OCI-LY7 (cell line): ENCODE measurements at regions not wholly inside any gene's neighbourhood (a gene's known extent, or its start where the extent isn't known, plus 50 kb on each side); places are given as distances from the start of the nearest gene placed in this dataset.

ENCODE experiments used
- BruUV-seq: library from RNA; stranded (reverse); fragments of 400-500 nt; replicated peaks from 2 replicates; lab custom pipeline; 2021; lab: Mats Ljungman, UMichigan
- CTCF ChIA-PET: fragments of 300-600 bp; sonication (Branson Sonifier 250); formaldehyde crosslinking; loops from one replicate; lab custom pipeline; 2022; ENCODE audit warnings: antibody characterized with exemption; ENCODE audit not compliant: unreplicated experiment; lab: Charles Lee
- POLR2A ChIA-PET: fragments of 300-600 bp; sonication (Branson Sonifier 250); formaldehyde crosslinking; loops from one replicate; lab custom pipeline; 2022; ENCODE audit warnings: antibody characterized with exemption; lab: Charles Lee
- DNase-seq: peaks from one replicate; pipeline ENCODE4 v3.0.0-alpha.2; 2015; ENCODE audit warnings: low spot score
- H2AFZ ChIP-seq: fragments of 200-600 bp; sonication (generic), shearing (Covaris generic); 2 replicates; pipeline ENCODE4 v1.6.1; 2014; ENCODE audit warnings: mild to moderate bottlenecking, antibody characterized with exemption, low read length, moderate library complexity
- H3K27ac ChIP-seq: fragments of 200-600 bp; sonication (generic); 2 replicates; pipeline ENCODE4 v1.5.1; 2014; ENCODE audit warnings: mixed run types, low read depth, mild to moderate bottlenecking, moderate library complexity, low read length, inconsistent platforms; ENCODE audit not compliant: poor library complexity, severe bottlenecking
- H3K36me3 ChIP-seq: fragments of 200-600 bp; sonication (generic); 2 replicates; pipeline ENCODE4 v1.6.1; 2014; ENCODE audit warnings: mild to moderate bottlenecking, antibody characterized with exemption, low read length, moderate library complexity, mixed read lengths; ENCODE audit not compliant: insufficient read depth
- H3K4me1 ChIP-seq: fragments of 200-600 bp; sonication (generic); 2 replicates; pipeline ENCODE4 v1.5.1; 2014; ENCODE audit warnings: mild to moderate bottlenecking, low read length; ENCODE audit not compliant: insufficient read depth, poor library complexity, severe bottlenecking
- H3K4me2 ChIP-seq: fragments of 200-600 bp; sonication (generic); 2 replicates; pipeline ENCODE4 v1.6.1; 2014; ENCODE audit warnings: mild to moderate bottlenecking, low read length
- H3K4me3 ChIP-seq: fragments of 200-600 bp; sonication (generic); 2 replicates; pipeline ENCODE4 v1.5.1; 2014; ENCODE audit warnings: mild to moderate bottlenecking, low read depth, low read length; ENCODE audit not compliant: poor library complexity, severe bottlenecking
- H3K79me2 ChIP-seq: fragments of 200-600 bp; sonication (generic); 2 replicates; pipeline ENCODE4 v1.6.1; 2016; ENCODE audit warnings: low read depth, mild to moderate bottlenecking, low read length, moderate library complexity, mixed read lengths; ENCODE audit not compliant: insufficient read depth
- H3K9me2 ChIP-seq: fragments of 200-600 bp; sonication (generic); 2 replicates; pipeline ENCODE4 v1.6.1; 2016; ENCODE audit warnings: mild to moderate bottlenecking, low read length, mixed read lengths; ENCODE audit not compliant: insufficient read depth
- H3K9me3 ChIP-seq: fragments of 200-600 bp; sonication (generic); 2 replicates; pipeline ENCODE4 v1.6.1; 2014; ENCODE audit warnings: mild to moderate bottlenecking, mixed run types, low read length, mixed read lengths
- H4K20me1 ChIP-seq: fragments of 200-600 bp; sonication (generic); 2 replicates; pipeline ENCODE4 v1.6.1; 2014; ENCODE audit warnings: mild to moderate bottlenecking, antibody characterized with exemption, low read length, moderate library complexity, mixed read lengths; ENCODE audit not compliant: insufficient read depth
- EZH2phosphoT487 ChIP-seq: fragments of 200-600 bp; sonication (generic); IDR thresholded peaks from 2 replicates; pipeline ENCODE4 v1.6.1; 2018; ENCODE audit warnings: low read depth, borderline replicate concordance, mild to moderate bottlenecking, mixed run types, antibody characterized with exemption, low read length, moderate library complexity, mixed read lengths
- intact Hi-C: fragments of 100-400 bp; cut with micrococcal nuclease; formaldehyde crosslinking; loops from one replicate; pipeline ENCODE4 v1.10.0; 2022; ENCODE audit not compliant: unreplicated experiment
- TF ChIP-seq, protein P1 (sequence below): fragments of 200-600 bp; sonication (generic); conservative IDR thresholded peaks from 2 replicates; pipeline ENCODE4 v1.5.1; 2014; ENCODE audit warnings: mild to moderate bottlenecking, antibody characterized with exemption, low read length, moderate library complexity, mixed read lengths

- BruUV-seq, result no TSS peak
- H2AFZ ChIP-seq, result no peak overlapping the region
- ChIA-PET CTCF (no interaction called here), POLR2A (interaction anchor here (0.7 kb wide), 1 partner anchor 164 kb away, joined by 6 read pairs; no protein-coding TSS in a partner anchor)
- H3K36me3 ChIP-seq, result no peaks in the 10 kb centered on the region
- intact Hi-C loops, result no loop called here
- no peaks in the 10 kb centered on the region for H3K9me3 ChIP-seq
- H3K79me2 ChIP-seq, result no peaks in the 10 kb centered on the region
- H3K9me2 ChIP-seq, result no peaks in the 10 kb centered on the region
- H3K4me3 ChIP-seq, result no peak overlapping the region
- H3K4me2 ChIP-seq, result no peak overlapping the region
- DNase-seq, result no peak
- TF ChIP-seq, protein P1, sequence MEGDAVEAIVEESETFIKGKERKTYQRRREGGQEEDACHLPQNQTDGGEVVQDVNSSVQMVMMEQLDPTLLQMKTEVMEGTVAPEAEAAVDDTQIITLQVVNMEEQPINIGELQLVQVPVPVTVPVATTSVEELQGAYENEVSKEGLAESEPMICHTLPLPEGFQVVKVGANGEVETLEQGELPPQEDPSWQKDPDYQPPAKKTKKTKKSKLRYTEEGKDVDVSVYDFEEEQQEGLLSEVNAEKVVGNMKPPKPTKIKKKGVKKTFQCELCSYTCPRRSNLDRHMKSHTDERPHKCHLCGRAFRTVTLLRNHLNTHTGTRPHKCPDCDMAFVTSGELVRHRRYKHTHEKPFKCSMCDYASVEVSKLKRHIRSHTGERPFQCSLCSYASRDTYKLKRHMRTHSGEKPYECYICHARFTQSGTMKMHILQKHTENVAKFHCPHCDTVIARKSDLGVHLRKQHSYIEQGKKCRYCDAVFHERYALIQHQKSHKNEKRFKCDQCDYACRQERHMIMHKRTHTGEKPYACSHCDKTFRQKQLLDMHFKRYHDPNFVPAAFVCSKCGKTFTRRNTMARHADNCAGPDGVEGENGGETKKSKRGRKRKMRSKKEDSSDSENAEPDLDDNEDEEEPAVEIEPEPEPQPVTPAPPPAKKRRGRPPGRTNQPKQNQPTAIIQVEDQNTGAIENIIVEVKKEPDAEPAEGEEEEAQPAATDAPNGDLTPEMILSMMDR, result no peak
- TF ChIP-seq EZH2phosphoT487, result no peak
- H3K27ac ChIP-seq, result no peak overlapping the region
- H4K20me1 ChIP-seq, result no peaks in the 10 kb centered on the region
- no peaks in the 10 kb centered on the region for H3K4me1 ChIP-seq
Observed at GRCh38 chr5:136590581-136590980, 225.2 kb upstream of the TRPC7 start.

- Histone ChIP-seq H4K20me1 (no peaks in the 10 kb centered on the region), H3K4me2 (no peak overlapping the region), H3K4me3 (no peak overlapping the region), H3K79me2 (no peaks in the 10 kb centered on the region), H3K36me3 (no peaks in the 10 kb centered on the region), H3K9me3 (no peaks in the 10 kb centered on the region), H3K4me1 (no peaks in the 10 kb centered on the region), H3K9me2 (no peaks in the 10 kb centered on the region), H2AFZ (no peak overlapping the region), H3K27ac (no peak overlapping the region)
- POLR2A ChIA-PET, result no interaction called here
- DNase-seq, result no peak
- intact Hi-C loops, result no loop called here
- TF ChIP-seq, protein P1, result no peak
- no peak for TF ChIP-seq EZH2phosphoT487
- CTCF ChIA-PET, result no interaction called here
- BruUV-seq, result no TSS peak
Observed at GRCh38 chr5:136586196-136586595, 220.9 kb upstream of the TRPC7 start.

DNA sequence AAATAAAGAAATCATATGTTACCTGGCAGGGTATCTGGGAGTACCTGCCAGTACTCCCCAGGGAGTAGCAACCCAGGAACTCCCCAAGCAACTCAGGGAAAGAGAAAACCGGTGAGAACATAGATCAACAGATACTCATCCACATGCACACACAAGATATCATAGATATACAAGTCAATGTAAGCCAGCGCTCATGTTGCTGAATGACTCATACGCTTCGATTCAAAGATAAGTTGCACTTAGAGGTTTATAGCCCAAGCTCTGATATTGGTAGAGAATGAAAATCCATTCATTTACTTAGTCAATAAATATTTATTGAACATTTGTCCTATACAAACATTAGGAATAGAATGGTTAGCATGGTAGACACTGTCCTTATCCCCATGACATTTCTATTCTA, 219.1 kb upstream of the TRPC7 start:
- no peak overlapping the region for H3K27ac ChIP-seq
- no peaks in the 10 kb centered on the region for H3K9me2 ChIP-seq
- H3K4me3 ChIP-seq, result no peak overlapping the region
- no peak for DNase-seq
- CTCF ChIA-PET, result no interaction called here
- BruUV-seq, result no TSS peak
- TF ChIP-seq, protein P1, result no peak
- TF ChIP-seq EZH2phosphoT487, result no peak
- H3K9me3 ChIP-seq, result no peaks in the 10 kb centered on the region
- intact Hi-C loops, result no loop called here
- H3K4me1 ChIP-seq, result no peaks in the 10 kb centered on the region
- no peak overlapping the region for H2AFZ ChIP-seq
- H3K79me2 ChIP-seq, result no peaks in the 10 kb centered on the region
- POLR2A ChIA-PET, result no interaction called here
- H4K20me1 ChIP-seq, result no peaks in the 10 kb centered on the region
- no peak overlapping the region for H3K4me2 ChIP-seq
- no peaks in the 10 kb centered on the region for H3K36me3 ChIP-seq
